ENCODE measurements at regions not wholly inside any gene's neighbourhood (a gene's known extent, or its start where the extent isn't known, plus 50 kb on each side); places are given as distances from the start of the nearest gene placed in this dataset.
"Not testable (repeated sequence)": the region's sequence is repeated elsewhere in the genome, so short reads cannot be mapped to it uniquely, and the experiment has no call there.

GRCh38 chr2:111312897-111313607, 192.3 kb downstream of the BCL2L11 start:
- H3K27me3 Mint-ChIP-seq (ENCODE audit: insufficient read depth, unreplicated experiment); H3K36me3 Mint-ChIP-seq (ENCODE audit: insufficient read depth, unreplicated experiment); CTCF ChIA-PET; H3K9me3 Mint-ChIP-seq (ENCODE audit: unreplicated experiment); POLR2A ChIA-PET; intact Hi-C loops (cut with micrococcal nuclease); H3K4me3 Mint-ChIP-seq (ENCODE audit: unreplicated experiment); BruUV-seq (replicated peaks); H3K4me1 Mint-ChIP-seq (ENCODE audit: insufficient read depth, unreplicated experiment); H3K27ac Mint-ChIP-seq (ENCODE audit: low read depth, unreplicated experiment): not testable (repeated sequence)
- peak; percentile 16 for DNase-seq (ENCODE audit: unreplicated experiment)

GRCh38 chr2:111313711-111314110, 193.0 kb downstream of the BCL2L11 start:
- DNase-seq (ENCODE audit: unreplicated experiment); intact Hi-C loops (cut with micrococcal nuclease); H3K27me3 Mint-ChIP-seq (ENCODE audit: insufficient read depth, unreplicated experiment); H3K36me3 Mint-ChIP-seq (ENCODE audit: insufficient read depth, unreplicated experiment); H3K27ac Mint-ChIP-seq (ENCODE audit: low read depth, unreplicated experiment); BruUV-seq (replicated peaks); CTCF ChIA-PET; H3K4me3 Mint-ChIP-seq (ENCODE audit: unreplicated experiment); H3K4me1 Mint-ChIP-seq (ENCODE audit: insufficient read depth, unreplicated experiment); POLR2A ChIA-PET; H3K9me3 Mint-ChIP-seq (ENCODE audit: unreplicated experiment): not testable (repeated sequence)

GRCh38 chr2:111315188-111315917, 194.6 kb downstream of the BCL2L11 start:
- H3K36me3 Mint-ChIP-seq (ENCODE audit: insufficient read depth, unreplicated experiment); H3K4me3 Mint-ChIP-seq (ENCODE audit: unreplicated experiment); H3K27me3 Mint-ChIP-seq (ENCODE audit: insufficient read depth, unreplicated experiment); DNase-seq (ENCODE audit: unreplicated experiment); H3K9me3 Mint-ChIP-seq (ENCODE audit: unreplicated experiment); H3K4me1 Mint-ChIP-seq (ENCODE audit: insufficient read depth, unreplicated experiment); H3K27ac Mint-ChIP-seq (ENCODE audit: low read depth, unreplicated experiment); CTCF ChIA-PET; intact Hi-C loops (cut with micrococcal nuclease); POLR2A ChIA-PET: not testable (repeated sequence)
- BruUV-seq (replicated peaks): TSS peak; percentile 44

- H3K36me3 Mint-ChIP-seq (ENCODE audit: insufficient read depth, unreplicated experiment); H3K4me3 Mint-ChIP-seq (ENCODE audit: unreplicated experiment); H3K4me1 Mint-ChIP-seq (ENCODE audit: insufficient read depth, unreplicated experiment); DNase-seq (ENCODE audit: unreplicated experiment); intact Hi-C loops (cut with micrococcal nuclease); H3K27me3 Mint-ChIP-seq (ENCODE audit: insufficient read depth, unreplicated experiment); BruUV-seq (replicated peaks); POLR2A ChIA-PET; H3K9me3 Mint-ChIP-seq (ENCODE audit: unreplicated experiment); CTCF ChIA-PET; H3K27ac Mint-ChIP-seq (ENCODE audit: low read depth, unreplicated experiment): not testable (repeated sequence)
Measured at GRCh38 chr2:111316221-111316741, 195.6 kb downstream of the BCL2L11 start.

- H3K4me3 Mint-ChIP-seq (ENCODE audit: unreplicated experiment); intact Hi-C loops (cut with micrococcal nuclease); H3K27me3 Mint-ChIP-seq (ENCODE audit: insufficient read depth, unreplicated experiment); H3K27ac Mint-ChIP-seq (ENCODE audit: low read depth, unreplicated experiment); H3K36me3 Mint-ChIP-seq (ENCODE audit: insufficient read depth, unreplicated experiment); H3K4me1 Mint-ChIP-seq (ENCODE audit: insufficient read depth, unreplicated experiment); BruUV-seq (replicated peaks); DNase-seq (ENCODE audit: unreplicated experiment); POLR2A ChIA-PET; H3K9me3 Mint-ChIP-seq (ENCODE audit: unreplicated experiment); CTCF ChIA-PET: not testable (repeated sequence)
Measured at GRCh38 chr2:111316881-111317549, 196.3 kb downstream of the BCL2L11 start.

- H3K4me1 Mint-ChIP-seq (ENCODE audit: insufficient read depth, unreplicated experiment); BruUV-seq (replicated peaks); intact Hi-C loops (cut with micrococcal nuclease); H3K4me3 Mint-ChIP-seq (ENCODE audit: unreplicated experiment); H3K27me3 Mint-ChIP-seq (ENCODE audit: insufficient read depth, unreplicated experiment); POLR2A ChIA-PET; H3K9me3 Mint-ChIP-seq (ENCODE audit: unreplicated experiment); DNase-seq (ENCODE audit: unreplicated experiment); H3K27ac Mint-ChIP-seq (ENCODE audit: low read depth, unreplicated experiment); CTCF ChIA-PET; H3K36me3 Mint-ChIP-seq (ENCODE audit: insufficient read depth, unreplicated experiment): not testable (repeated sequence)
Measured at GRCh38 chr2:111319552-111319951, 198.8 kb downstream of the BCL2L11 start.

- not testable (repeated sequence) for BruUV-seq (replicated peaks); H3K4me3 Mint-ChIP-seq (ENCODE audit: unreplicated experiment)
Measured at GRCh38 chr2:111320264-111320663, 199.6 kb downstream of the BCL2L11 start.

GRCh38 chr2:111320965-111321364, 200.3 kb downstream of the BCL2L11 start:
- POLR2A ChIA-PET; H3K27ac Mint-ChIP-seq (ENCODE audit: low read depth, unreplicated experiment): not testable (repeated sequence)

More at GRCh38 chr2:111320264-111320663, 199.6 kb downstream of the BCL2L11 start:
- DNase-seq (ENCODE audit: unreplicated experiment); intact Hi-C loops (cut with micrococcal nuclease); H3K4me1 Mint-ChIP-seq (ENCODE audit: insufficient read depth, unreplicated experiment); CTCF ChIA-PET; POLR2A ChIA-PET; H3K36me3 Mint-ChIP-seq (ENCODE audit: insufficient read depth, unreplicated experiment); H3K27ac Mint-ChIP-seq (ENCODE audit: low read depth, unreplicated experiment); H3K27me3 Mint-ChIP-seq (ENCODE audit: insufficient read depth, unreplicated experiment); H3K9me3 Mint-ChIP-seq (ENCODE audit: unreplicated experiment): not testable (repeated sequence)

GRCh38 chr2:111323384-111323783, 202.7 kb downstream of the BCL2L11 start:
- H3K36me3 Mint-ChIP-seq (ENCODE audit: insufficient read depth, unreplicated experiment); DNase-seq (ENCODE audit: unreplicated experiment); H3K27ac Mint-ChIP-seq (ENCODE audit: low read depth, unreplicated experiment); H3K27me3 Mint-ChIP-seq (ENCODE audit: insufficient read depth, unreplicated experiment); H3K4me1 Mint-ChIP-seq (ENCODE audit: insufficient read depth, unreplicated experiment); intact Hi-C loops (cut with micrococcal nuclease); H3K9me3 Mint-ChIP-seq (ENCODE audit: unreplicated experiment); CTCF ChIA-PET; H3K4me3 Mint-ChIP-seq (ENCODE audit: unreplicated experiment); POLR2A ChIA-PET; BruUV-seq (replicated peaks): not testable (repeated sequence)

More at GRCh38 chr2:111320965-111321364, 200.3 kb downstream of the BCL2L11 start:
- H3K9me3 Mint-ChIP-seq (ENCODE audit: unreplicated experiment); H3K4me3 Mint-ChIP-seq (ENCODE audit: unreplicated experiment); H3K27me3 Mint-ChIP-seq (ENCODE audit: insufficient read depth, unreplicated experiment); BruUV-seq (replicated peaks); intact Hi-C loops (cut with micrococcal nuclease); CTCF ChIA-PET; H3K4me1 Mint-ChIP-seq (ENCODE audit: insufficient read depth, unreplicated experiment); H3K36me3 Mint-ChIP-seq (ENCODE audit: insufficient read depth, unreplicated experiment): not testable (repeated sequence)
- peak; percentile 74 for DNase-seq (ENCODE audit: unreplicated experiment)

All from MCF 10A (cell line).